ENCODE measurements at regions not wholly inside any gene's neighbourhood (a gene's known extent, or its start where the extent isn't known, plus 50 kb on each side); places are given as distances from the start of the nearest gene placed in this dataset.
A peak's percentile ranks its signal among the peaks of the same experiment; 100 is the strongest.

DNA sequence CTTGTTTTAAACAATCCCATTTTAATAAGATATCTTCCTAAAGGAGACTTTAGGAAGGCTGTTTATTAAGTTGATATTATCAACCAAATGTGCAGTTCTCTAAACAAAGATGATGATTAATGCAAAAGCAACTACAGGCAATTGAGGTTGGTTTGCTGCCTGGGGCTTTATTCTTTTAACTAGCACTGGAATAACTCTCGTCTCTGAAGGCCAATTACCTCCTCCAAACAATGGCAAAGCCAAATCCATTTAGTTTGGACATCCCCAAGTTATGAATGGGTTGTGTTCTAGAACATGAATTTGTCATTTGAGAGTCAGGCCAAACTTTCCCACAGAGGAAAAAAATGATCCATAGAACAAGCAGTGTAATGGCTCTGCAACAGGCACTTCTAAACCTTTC lies 114.1 kb downstream of the SLC16A9 start:
- Mint-ChIP-seq H3K9me3 (no peaks in the 10 kb centered on the region), H3K36me3 (ENCODE audit: low read depth) (no peaks in the 10 kb centered on the region), H3K27ac (ENCODE audit: unreplicated experiment) (peak overlapping the region; percentile 57), H3K4me1 (no peaks in the 10 kb centered on the region), H3K27me3 (ENCODE audit: low read depth) (no peaks in the 10 kb centered on the region), H3K4me3 (no peak overlapping the region)
- DNase-seq (ENCODE audit: low read depth, low spot score): no peak
- TF ChIP-seq, protein P1, sequence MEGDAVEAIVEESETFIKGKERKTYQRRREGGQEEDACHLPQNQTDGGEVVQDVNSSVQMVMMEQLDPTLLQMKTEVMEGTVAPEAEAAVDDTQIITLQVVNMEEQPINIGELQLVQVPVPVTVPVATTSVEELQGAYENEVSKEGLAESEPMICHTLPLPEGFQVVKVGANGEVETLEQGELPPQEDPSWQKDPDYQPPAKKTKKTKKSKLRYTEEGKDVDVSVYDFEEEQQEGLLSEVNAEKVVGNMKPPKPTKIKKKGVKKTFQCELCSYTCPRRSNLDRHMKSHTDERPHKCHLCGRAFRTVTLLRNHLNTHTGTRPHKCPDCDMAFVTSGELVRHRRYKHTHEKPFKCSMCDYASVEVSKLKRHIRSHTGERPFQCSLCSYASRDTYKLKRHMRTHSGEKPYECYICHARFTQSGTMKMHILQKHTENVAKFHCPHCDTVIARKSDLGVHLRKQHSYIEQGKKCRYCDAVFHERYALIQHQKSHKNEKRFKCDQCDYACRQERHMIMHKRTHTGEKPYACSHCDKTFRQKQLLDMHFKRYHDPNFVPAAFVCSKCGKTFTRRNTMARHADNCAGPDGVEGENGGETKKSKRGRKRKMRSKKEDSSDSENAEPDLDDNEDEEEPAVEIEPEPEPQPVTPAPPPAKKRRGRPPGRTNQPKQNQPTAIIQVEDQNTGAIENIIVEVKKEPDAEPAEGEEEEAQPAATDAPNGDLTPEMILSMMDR (conservative IDR thresholded peaks at IDR 0.05): no peak

DNA sequence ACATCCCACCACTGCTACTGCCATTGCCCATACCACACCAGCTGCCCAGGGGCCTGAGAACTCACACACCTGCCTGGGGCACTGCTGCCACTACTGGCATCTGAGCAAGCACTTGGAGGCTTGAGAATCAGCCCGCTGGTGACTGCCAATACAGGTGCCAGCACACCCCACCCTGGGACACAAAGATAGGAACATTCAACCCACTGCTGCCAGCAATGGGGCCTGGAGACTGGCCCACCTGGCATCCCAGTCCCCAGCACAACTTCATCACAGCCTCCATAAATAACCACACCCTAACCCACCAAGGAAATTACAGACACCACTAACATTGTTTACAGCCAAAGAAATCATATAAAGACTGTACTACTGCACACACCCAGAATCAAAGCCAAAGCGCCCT lies 115.9 kb downstream of the SLC16A9 start:
- no peak overlapping the region for H3K27ac Mint-ChIP-seq (ENCODE audit: unreplicated experiment)
- TF ChIP-seq, protein P1 (conservative IDR thresholded peaks at IDR 0.05): no peak
- H3K9me3 Mint-ChIP-seq: no peaks in the 10 kb centered on the region
- H3K27me3 Mint-ChIP-seq (ENCODE audit: low read depth): no peaks in the 10 kb centered on the region
- no peaks in the 10 kb centered on the region for H3K4me1 Mint-ChIP-seq
- DNase-seq (ENCODE audit: low read depth, low spot score): no peak
- no peaks in the 10 kb centered on the region for H3K36me3 Mint-ChIP-seq (ENCODE audit: low read depth)
- no peak overlapping the region for H3K4me3 Mint-ChIP-seq

DNA sequence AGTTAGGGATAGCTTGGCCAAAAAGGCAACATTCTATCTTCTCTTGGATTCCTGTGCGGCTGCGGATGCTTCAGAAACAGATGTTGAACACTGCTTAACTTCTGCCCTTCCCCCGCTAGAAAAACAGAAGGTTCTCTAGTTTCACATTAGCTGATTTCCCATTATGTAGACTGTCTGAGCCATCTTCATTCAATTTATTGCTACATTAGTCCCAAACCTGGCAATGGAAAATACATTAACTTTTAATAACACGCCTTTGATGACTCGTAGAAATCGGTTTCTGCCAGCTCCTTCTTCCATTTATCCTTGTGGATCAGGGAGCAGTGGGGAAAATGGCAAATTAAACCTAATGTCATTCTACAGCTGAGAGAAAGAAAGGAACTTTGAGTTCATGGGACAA lies 119.9 kb downstream of the SLC16A9 start:
- TF ChIP-seq, protein P1 (conservative IDR thresholded peaks at IDR 0.05): no peak
- H3K27me3 Mint-ChIP-seq (ENCODE audit: low read depth): no peaks in the 10 kb centered on the region
- no peaks in the 10 kb centered on the region for H3K4me1 Mint-ChIP-seq
- H3K4me3 Mint-ChIP-seq: no peak overlapping the region
- no peaks in the 10 kb centered on the region for H3K9me3 Mint-ChIP-seq
- no peak overlapping the region for H3K27ac Mint-ChIP-seq (ENCODE audit: unreplicated experiment)
- no peaks in the 10 kb centered on the region for H3K36me3 Mint-ChIP-seq (ENCODE audit: low read depth)
- no peak for DNase-seq (ENCODE audit: low read depth, low spot score)

DNA sequence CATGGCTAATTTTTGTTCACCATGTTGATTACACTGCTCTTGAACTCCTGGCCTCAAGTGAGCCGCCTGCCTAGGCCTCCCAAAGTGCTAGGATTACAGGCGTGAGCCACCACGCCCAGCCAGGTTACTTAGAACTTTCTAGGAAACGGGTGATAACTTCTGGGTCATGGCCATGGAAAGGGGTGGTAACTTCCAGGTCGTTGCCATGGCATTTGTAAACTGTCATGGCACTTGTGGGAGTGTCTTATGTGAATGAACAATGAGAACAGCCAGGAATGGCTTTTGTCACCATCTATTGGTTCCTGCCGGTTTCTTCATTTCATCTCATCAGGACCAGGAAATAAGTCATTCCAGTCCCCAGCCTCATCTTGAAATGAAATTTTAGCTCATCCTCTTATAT lies 120.9 kb downstream of the SLC16A9 start:
- Mint-ChIP-seq H3K9me3 (no peaks in the 10 kb centered on the region), H3K4me3 (no peak overlapping the region), H3K4me1 (no peaks in the 10 kb centered on the region), H3K36me3 (ENCODE audit: low read depth) (no peaks in the 10 kb centered on the region), H3K27me3 (ENCODE audit: low read depth) (no peaks in the 10 kb centered on the region), H3K27ac (ENCODE audit: unreplicated experiment) (no peak overlapping the region)
- DNase-seq (ENCODE audit: low read depth, low spot score): no peak
- TF ChIP-seq, protein P1 (conservative IDR thresholded peaks at IDR 0.05): no peak

DNA sequence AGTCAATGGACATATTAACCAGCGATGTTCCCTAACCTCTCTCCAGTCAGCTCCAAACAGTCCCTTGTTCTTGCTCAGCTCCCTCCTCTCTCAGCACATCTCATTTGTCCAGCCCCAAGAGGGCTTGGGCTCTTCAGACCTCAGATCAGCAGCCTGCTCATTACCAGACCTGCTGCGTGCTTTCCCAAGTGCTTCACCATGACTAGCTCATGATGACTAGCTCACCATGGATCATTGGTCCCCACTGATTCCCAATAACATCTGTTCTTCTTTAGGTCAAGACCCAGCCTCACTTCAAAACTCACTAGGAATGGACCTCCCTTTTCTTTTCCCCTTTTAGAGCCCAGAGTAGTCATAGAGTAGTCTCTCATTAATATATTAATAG lies 121.9 kb downstream of the SLC16A9 start:
- no peak overlapping the region for H3K27ac Mint-ChIP-seq (ENCODE audit: unreplicated experiment)
- H3K27me3 Mint-ChIP-seq (ENCODE audit: low read depth): no peaks in the 10 kb centered on the region
- no peaks in the 10 kb centered on the region for H3K4me1 Mint-ChIP-seq
- TF ChIP-seq, protein P1 (conservative IDR thresholded peaks at IDR 0.05): no peak
- no peak for DNase-seq (ENCODE audit: low read depth, low spot score)
- H3K36me3 Mint-ChIP-seq (ENCODE audit: low read depth): no peaks in the 10 kb centered on the region
- H3K9me3 Mint-ChIP-seq: no peaks in the 10 kb centered on the region
- H3K4me3 Mint-ChIP-seq: no peak overlapping the region

Data from neural crest cell (in vitro differentiated cells).